K562 (cell line): ENCODE measurements at regions not wholly inside any gene's neighbourhood (a gene's known extent, or its start where the extent isn't known, plus 50 kb on each side); places are given as distances from the start of the nearest gene placed in this dataset.

Experiments used
- ATAC-seq: fragments of 200-7000 bp; cut with Tn5 transposase; 3 replicates; pipeline ENCODE4 v1.9.1; 2020; ENCODE audit warnings: moderate library complexity
- BruUV-seq: library from RNA; stranded (reverse); fragments of 400-500 nt; replicated peaks from 2 replicates; lab custom pipeline; 2021; lab: Mats Ljungman, UMichigan
- CTCF ChIA-PET: fragments of 300-600 bp; formaldehyde crosslinking; extraction: SDS; loops from one replicate; lab custom pipeline; 2021; ENCODE audit warnings: low intra/inter-chr PET ratio; lab: Yijun Ruan, JAX
- POLR2A ChIA-PET: fragments of 300-600, 350-650 bp; sonication (Branson Sonifier 250); formaldehyde crosslinking; extraction: SDS; loops from one replicate; lab custom pipeline; 2021; ENCODE audit warnings: antibody characterized with exemption, inconsistent platforms; lab: Yijun Ruan, JAX
- DNase-seq, 4 experiments: peaks; one replicate each; pipeline versions ENCODE4 v3.0.0 to v3.0.0-alpha.2; 2011 to 2018; ENCODE audit warnings: low spot score in 3 of 4, mixed read lengths in 3 of 4; ENCODE audit errors: extremely low read depth in 1 of 4
- FAIRE-seq: peaks from 2 replicates; lab custom pipeline; 2011; peaks lifted over from hg19 to GRCh38; lab: Jason Lieb, UNC
- H2AFZ ChIP-seq: 2 replicates; pipeline ENCODE4 v1.6.0; 2011; ENCODE audit warnings: low read depth, low read length, control low read depth, inconsistent platforms
- H3K27ac ChIP-seq: fragments of 200-600 bp; 3 replicates; pipeline ENCODE4 v1.8.0; 2011; ENCODE audit warnings: low read depth, mild to moderate bottlenecking, control low read depth, inconsistent platforms, low read length, moderate library complexity, mixed read lengths; ENCODE audit errors: extremely low read depth
- H3K27me3 ChIP-seq, 2 experiments: fragments of 300-600 bp in 1 of 2; 2 replicates in 1 of 2; 3 replicates in 1 of 2; pipeline versions ENCODE4 v1.6.0 to v1.8.0; 2011; ENCODE audit warnings: inconsistent platforms in 2 of 2, low read length in 2 of 2, mild to moderate bottlenecking in 1 of 2, mixed read lengths in 1 of 2, moderate library complexity in 1 of 2; ENCODE audit not compliant: control insufficient read depth in 2 of 2, insufficient read depth in 2 of 2
- H3K36me3 ChIP-seq: fragments of 300-600 bp; 3 replicates; pipeline ENCODE4 v1.8.0; 2011; ENCODE audit warnings: mild to moderate bottlenecking, low read length, inconsistent platforms; ENCODE audit not compliant: control insufficient read depth, insufficient read depth
- H3K4me1 ChIP-seq, 2 experiments: fragments of 200-600 bp in 1 of 2; replicated peaks in 1 of 2; 2 replicates in 1 of 2; 3 replicates in 1 of 2; pipeline versions ENCODE4 v1.5.1 to v1.8.0; 2011; ENCODE audit warnings: inconsistent platforms in 2 of 2, low read length in 2 of 2, mild to moderate bottlenecking in 1 of 2, mixed read lengths in 1 of 2, moderate library complexity in 1 of 2; ENCODE audit not compliant: control insufficient read depth in 2 of 2, insufficient read depth in 2 of 2
- H3K4me2 ChIP-seq: 2 replicates; pipeline ENCODE4 v1.6.1; 2011; ENCODE audit warnings: low read length, control low read depth, inconsistent platforms, mixed read lengths; ENCODE audit not compliant: insufficient read depth
- H3K4me3 ChIP-seq: fragments of 200-600 bp; sonication (generic), shearing (Covaris generic); 2 replicates; pipeline ENCODE4 v1.5.1; 2016; ENCODE audit warnings: control low read depth, inconsistent platforms
- H3K79me2 ChIP-seq: fragments of 200-600 bp; 3 replicates; pipeline ENCODE4 v1.8.0; 2011; ENCODE audit warnings: low read length, inconsistent platforms; ENCODE audit not compliant: control insufficient read depth, insufficient read depth
- H3K9ac ChIP-seq, 2 experiments: 2 replicates each; pipeline versions ENCODE4 v1.6.0 to v1.6.1; 2011; ENCODE audit warnings: low read depth in 2 of 2, low read length in 2 of 2, control low read depth in 1 of 2, inconsistent platforms in 1 of 2, mild to moderate bottlenecking in 1 of 2, mixed read lengths in 1 of 2; ENCODE audit not compliant: insufficient read depth in 1 of 2
- H3K9me1 ChIP-seq: one replicate; pipeline ENCODE4 v1.6.0; 2011; ENCODE audit warnings: inconsistent platforms, mild to moderate bottlenecking, low read length, moderate library complexity; ENCODE audit not compliant: control insufficient read depth, insufficient read depth
- H3K9me3 ChIP-seq: replicated peaks from 2 replicates; pipeline ENCODE4 v1.5.1; 2011; ENCODE audit warnings: low read depth, low read length, inconsistent platforms; ENCODE audit not compliant: control insufficient read depth, insufficient read depth
- H4K20me1 ChIP-seq: replicated peaks from 2 replicates; pipeline ENCODE4 v1.6.1; 2011; ENCODE audit warnings: low read length, inconsistent platforms, mixed read lengths; ENCODE audit not compliant: control insufficient read depth, insufficient read depth
- ARID2 ChIP-seq: fragments of 450-650 bp; IDR thresholded peaks from 2 replicates; pipeline ENCODE4 v1.6.1; 2017; ENCODE audit warnings: antibody characterized with exemption, mild to moderate bottlenecking
- CHD2 ChIP-seq: IDR thresholded peaks from 2 replicates; pipeline ENCODE4 v1.6.1; 2011; ENCODE audit warnings: low read depth, low read length
- GTF2B ChIP-seq: IDR thresholded peaks from 2 replicates; pipeline ENCODE4 v1.6.1; 2011; ENCODE audit not compliant: insufficient read length; ENCODE audit errors: extremely low read depth
- KAT2B ChIP-seq: IDR thresholded peaks from one replicate; pipeline ENCODE4 v1.6.1; 2012; ENCODE audit warnings: low read depth, mild to moderate bottlenecking, control low read depth, inconsistent platforms, low read length, moderate library complexity
- KDM1A ChIP-seq, 2 experiments: fragments of 450-650 bp; IDR thresholded peaks; 2 replicates each; pipeline ENCODE4 v1.6.1; 2016; ENCODE audit warnings: mild to moderate bottlenecking in 2 of 2
- MAZ ChIP-seq, 2 experiments: fragments of 450-650 bp in 1 of 2; sonication (generic) in 1 of 2; formaldehyde crosslinking; IDR thresholded peaks in 1 of 2; conservative IDR thresholded peaks in 1 of 2; 2 replicates each; pipeline versions ENCODE4 v1.4.0 to v1.5.0; 2020; ENCODE audit warnings: mild to moderate bottlenecking in 1 of 2, missing genetic modification reagents in 1 of 2
- PRMT5 ChIP-seq: sonication (generic); formaldehyde crosslinking; IDR thresholded peaks from 2 replicates; pipeline ENCODE4 v1.5.0; 2020; ENCODE audit warnings: missing genetic modification reagents
- RCOR1 ChIP-seq, 2 experiments: IDR thresholded peaks; 2 replicates each; pipeline ENCODE4 v1.6.1; 2012; ENCODE audit warnings: low read depth in 2 of 2, low read length in 2 of 2, borderline replicate concordance in 1 of 2, improper control_type of control experiment in 1 of 2
- SAP30 ChIP-seq: fragments of 200-600 bp; sonication (generic); IDR thresholded peaks from 2 replicates; pipeline ENCODE4 v1.6.1; 2012; ENCODE audit warnings: borderline replicate concordance, low read depth, mild to moderate bottlenecking, moderate library complexity, low read length, control low read depth, inconsistent platforms; ENCODE audit not compliant: insufficient read depth, poor library complexity, severe bottlenecking
- SNIP1 ChIP-seq: fragments of 450-650 bp; IDR thresholded peaks from 2 replicates; pipeline ENCODE4 v1.7.1; 2017; ENCODE audit warnings: low read depth, mild to moderate bottlenecking
- ZNF583 ChIP-seq: fragments of 250-450 bp; sonication (Bioruptor Pico); IDR thresholded peaks from 2 replicates; pipeline ENCODE4 v1.4.0; 2020
- ZNF778 ChIP-seq: fragments of 450-650 bp; formaldehyde crosslinking; IDR thresholded peaks from 2 replicates; pipeline ENCODE4 v1.4.0; 2020; ENCODE audit warnings: mild to moderate bottlenecking, moderate library complexity
- WGBS: fragments of 100-300 bp; shearing (Covaris generic); methylation state at CpG from one replicate; pipeline ENCODE4 v1.1.6; 2016; ENCODE audit warnings: low coverage, mixed read lengths; ENCODE audit not compliant: insufficient coverage; ENCODE audit errors: missing lambda C conversion rate; 5-methylcytosine and 5-hydroxymethylcytosine counted together
- in situ Hi-C: fragments of 300-500 bp; cut with MboI; formaldehyde crosslinking; loops from 4 replicates; pipeline ENCODE4 v1.15.0; 2018; ENCODE audit warnings: inconsistent platforms, mixed read lengths
- intact Hi-C: fragments of 100-400 bp; cut with micrococcal nuclease; formaldehyde crosslinking; loops from 2 replicates; pipeline ENCODE4 v1.14.2; 2022

DNA sequence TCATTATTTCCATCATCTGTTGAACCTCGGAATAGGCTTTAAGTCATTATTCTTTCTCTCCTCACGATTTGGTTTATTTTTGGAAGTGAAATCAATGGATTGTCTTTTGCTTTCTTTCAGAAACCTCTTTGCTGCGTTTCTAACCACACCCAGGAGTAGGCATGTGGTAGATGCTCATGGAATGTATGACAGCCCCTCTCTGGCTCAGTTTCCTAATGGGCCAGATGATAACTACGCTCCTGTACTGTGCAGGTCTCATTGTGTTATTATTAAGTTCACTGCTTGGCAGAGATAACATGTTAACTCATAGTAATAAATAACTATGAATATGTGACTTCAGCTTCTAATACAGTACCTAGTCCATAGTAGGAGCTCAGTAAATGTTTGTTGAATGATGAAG, 175.5 kb upstream of the KLF4 start:
- Histone ChIP-seq H3K9me3 (no peaks in the 10 kb centered on the region), H4K20me1 (no peaks in the 10 kb centered on the region; the same call in 1 of the 2 replicates), H3K9me1 (no peaks in the 10 kb centered on the region), H3K4me1 (no peaks in the 10 kb centered on the region), H3K79me2 (no peaks in the 10 kb centered on the region), H3K9ac (no peak overlapping the region), H2AFZ (no peak overlapping the region), H3K4me2 (no peak overlapping the region), H3K4me3 (no peak overlapping the region), H3K36me3 (no peaks in the 10 kb centered on the region), H3K27me3 (peaks cover 8 to 27% of the 10 kb centered on the region in 2 experiments), H3K27ac (no peak overlapping the region)
- TF ChIP-seq CHD2 (no peak), ARID2 (no peak), SAP30 (no peak), KAT2B (no peak), ZNF778 (CRISPR knock-in tag) (no peak), ZNF583 (CRISPR knock-in tag) (no peak), SNIP1 (no peak), KDM1A (IDR thresholded peaks at IDR 0.05) (no peak), MAZ (CRISPR knock-in tag; conservative IDR thresholded peaks at IDR 0.05 in 1 of 2, IDR thresholded peaks at IDR 0.05 in 1 of 2) (no peak), RCOR1 (IDR thresholded peaks at IDR 0.05; ENCODE audit: borderline replicate concordance in 1 of 2, low read depth in 2 of 2, low read length in 2 of 2) (no peak), GTF2B (no peak), PRMT5 (CRISPR knock-in tag) (no peak)
- in situ Hi-C loops (no loop called here), intact Hi-C loops (no loop called here)
- 0% methylated on average over 4 of the region's 4 CpGs for WGBS
- CTCF ChIA-PET = no interaction called here
- ATAC-seq = no peak
- no peak for DNase-seq
- POLR2A ChIA-PET = interaction anchor here (0.5 kb wide), 1 partner anchor 153 kb away, joined by 3 read pairs; no protein-coding TSS in a partner anchor
- BruUV-seq = no TSS peak
- no peak for FAIRE-seq
